ENCODE measurements at regions not wholly inside any gene's neighbourhood (a gene's known extent, or its start where the extent isn't known, plus 50 kb on each side); places are given as distances from the start of the nearest gene placed in this dataset.

GRCh38 chr5:176740131-176740701 lies 70.1 kb upstream of the UNC5A start:
- no peak for TF ChIP-seq CTCF (IDR thresholded peaks at IDR 0.05; ENCODE audit: poor library complexity, severe bottlenecking)
- no peak for TF ChIP-seq EZH2 (IDR thresholded peaks at IDR 0.05; ENCODE audit: borderline replicate concordance, insufficient read depth, low read length, poor library complexity, severe bottlenecking)
- no peak for TF ChIP-seq POLR2AphosphoS5 (IDR thresholded peaks at IDR 0.05)
- TF ChIP-seq EP300 (conservative IDR thresholded peaks at IDR 0.05; ENCODE audit: poor library complexity, severe bottlenecking), result no peak

Measured in neural cell (in vitro differentiated cells).